DND-41 (cell line): ENCODE measurements at regions not wholly inside any gene's neighbourhood (a gene's known extent, or its start where the extent isn't known, plus 50 kb on each side); places are given as distances from the start of the nearest gene placed in this dataset.

Experiments used
- CTCF ChIP-seq: IDR thresholded peaks from 2 replicates; pipeline ENCODE4 v1.5.1; 2012; ENCODE audit warnings: borderline replicate concordance, low read length, moderate library complexity, mild to moderate bottlenecking; ENCODE audit not compliant: poor library complexity, severe bottlenecking; ENCODE audit errors: extremely low read depth
- EZH2 ChIP-seq: IDR thresholded peaks from 3 replicates; pipeline ENCODE4 v1.6.1; 2012; ENCODE audit warnings: borderline replicate concordance, low read depth, mild to moderate bottlenecking, moderate library complexity, low read length, inconsistent platforms; ENCODE audit not compliant: severe bottlenecking

GRCh38 chr19:30309176-30309575 lies 63.0 kb upstream of the ZNF536 start:
- no peak for TF ChIP-seq EZH2
- no peak for TF ChIP-seq CTCF
